ENCODE measurements at regions not wholly inside any gene's neighbourhood (a gene's known extent, or its start where the extent isn't known, plus 50 kb on each side); places are given as distances from the start of the nearest gene placed in this dataset.
A peak's percentile ranks its signal among the peaks of the same experiment; 100 is the strongest.

DNA sequence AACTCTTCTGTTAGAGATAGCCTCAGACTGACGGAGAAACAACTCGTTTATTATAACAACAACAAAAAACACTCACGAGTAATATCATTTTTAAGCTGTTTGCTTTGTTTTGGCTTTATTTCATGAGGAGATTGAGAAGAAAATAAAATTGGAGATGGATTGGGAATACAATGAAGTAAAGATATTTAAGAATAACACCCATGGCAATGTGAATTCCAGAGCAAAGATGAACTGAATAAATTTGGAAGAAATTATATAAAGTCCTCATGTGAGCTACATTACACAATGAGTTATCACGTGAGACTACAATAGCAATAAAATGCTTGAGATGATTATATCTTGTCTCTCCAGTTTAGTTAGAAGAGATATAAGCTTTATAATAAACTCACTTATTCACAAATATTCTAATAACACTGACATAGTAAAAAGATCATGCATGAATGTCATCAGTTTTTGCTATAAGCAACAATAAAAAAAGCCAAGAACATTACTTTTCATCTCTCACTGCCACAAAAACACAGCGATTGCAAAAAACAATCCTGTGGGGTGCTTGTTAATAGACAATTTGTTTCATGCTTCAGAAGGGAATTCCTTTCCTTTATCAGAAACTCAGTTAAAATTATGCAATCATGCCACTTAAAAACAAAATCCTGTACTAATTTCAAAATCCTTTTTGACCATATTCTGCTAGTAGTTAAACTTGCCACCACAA lies 696.7 kb upstream of the MARCKS start:
- Histone ChIP-seq H3K4me3 (no peak overlapping the region), H3K9me3 (no peaks in the 10 kb centered on the region), H3K36me3 (no peaks in the 10 kb centered on the region), H3K27ac (peak overlapping the region in 1 of 10 donors; percentile 33), H3K4me1 (no peaks in the 10 kb centered on the region), H3K27me3 (no peaks in the 10 kb centered on the region)
- intact Hi-C loops (cut with DNase I): no loop called here
- TF ChIP-seq CTCF (IDR thresholded peaks at IDR 0.05): no peak
- 76 to 78% methylated on average over 5 of the region's 5 CpGs for WGBS, 2 donors
- DNase-seq: no peak
- no peak for ATAC-seq

DNA sequence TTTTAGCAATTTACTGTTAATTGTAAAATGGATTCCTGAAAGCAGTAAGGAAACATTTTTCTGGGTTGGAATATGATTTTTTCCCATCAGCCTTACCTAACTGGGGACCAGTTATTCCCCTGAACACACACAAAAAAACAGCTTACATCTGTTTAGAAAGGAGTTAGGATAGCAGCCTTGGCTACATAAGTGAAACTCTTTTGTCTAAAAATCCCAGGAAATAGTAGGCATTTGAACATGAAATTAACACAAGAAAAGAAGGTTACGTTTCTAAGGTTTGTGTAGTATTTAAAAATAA lies 696.2 kb upstream of the MARCKS start:
- Histone ChIP-seq H3K36me3 (no peaks in the 10 kb centered on the region), H3K4me1 (no peaks in the 10 kb centered on the region), H3K27me3 (no peaks in the 10 kb centered on the region), H3K4me3 (no peak overlapping the region), H3K27ac (no peak overlapping the region), H3K9me3 (no peaks in the 10 kb centered on the region)
- intact Hi-C loops (cut with DNase I): no loop called here
- no peak for TF ChIP-seq CTCF (IDR thresholded peaks at IDR 0.05)
- 75 to 95% methylated on average over 1 of the region's 1 CpG for WGBS, 2 donors
- ATAC-seq (peak in 1 of 8 donors; percentile 46), DNase-seq (no peak)

DNA sequence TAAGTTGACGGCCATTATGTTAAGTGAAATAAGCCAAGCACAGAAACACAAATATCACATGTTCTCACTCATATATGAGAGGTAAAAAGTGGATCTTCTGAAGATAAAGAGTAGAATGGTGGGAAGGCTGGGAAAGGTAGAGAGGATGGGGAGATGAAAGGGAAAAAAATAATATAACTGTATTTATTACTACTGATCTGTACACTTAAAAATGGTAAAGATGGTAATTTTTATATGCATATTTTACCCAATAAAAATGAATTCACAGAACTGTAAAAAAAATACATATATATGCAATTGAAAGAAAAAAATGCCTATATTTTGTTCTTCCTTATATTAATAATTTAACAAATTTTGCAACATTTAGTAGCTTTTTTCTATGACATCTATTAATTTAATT lies 694.4 kb upstream of the MARCKS start:
- no peaks in the 10 kb centered on the region for H3K36me3 ChIP-seq
- no peak overlapping the region for H3K4me3 ChIP-seq
- no peaks in the 10 kb centered on the region for H3K27me3 ChIP-seq
- no peaks in the 10 kb centered on the region for H3K9me3 ChIP-seq
- no peak for ATAC-seq
- no peak for TF ChIP-seq CTCF (IDR thresholded peaks at IDR 0.05)
- no peaks in the 10 kb centered on the region for H3K4me1 ChIP-seq
- intact Hi-C loops (cut with DNase I): no loop called here
- DNase-seq: no peak
- H3K27ac ChIP-seq: no peak overlapping the region
- 97 to 98% methylated on average over 1 of the region's 1 CpG for WGBS, 2 donors

GRCh38 chr6:113168057-113168456 lies 689.1 kb upstream of the MARCKS start:
- ATAC-seq: no peak
- 100% methylated on average over 1 of the region's 1 CpG for WGBS, 2 donors
- no peak overlapping the region for H3K4me3 ChIP-seq
- intact Hi-C loops (cut with DNase I): no loop called here
- no peaks in the 10 kb centered on the region for H3K36me3 ChIP-seq
- H3K4me1 ChIP-seq: peaks cover 0 to 21% (median 10%) of the 10 kb centered on the region in 9 donors
- H3K27ac ChIP-seq: no peak overlapping the region
- TF ChIP-seq CTCF (IDR thresholded peaks at IDR 0.05): no peak
- no peaks in the 10 kb centered on the region for H3K27me3 ChIP-seq
- no peak for DNase-seq
- H3K9me3 ChIP-seq: peaks cover 0 to 9% (median 0%) of the 10 kb centered on the region in 11 donors
